HEK293 (cell line): ENCODE measurements at regions not wholly inside any gene's neighbourhood (a gene's known extent, or its start where the extent isn't known, plus 50 kb on each side); places are given as distances from the start of the nearest gene placed in this dataset.

ENCODE experiments used
- CTCF ChIP-seq: fragments of 450-650 bp; formaldehyde crosslinking; IDR thresholded peaks from 2 replicates; pipeline ENCODE4 v1.5.1; 2016; ENCODE audit warnings: missing biosample characterization, missing genetic modification characterization
- KLF10 ChIP-seq: fragments of 450-650 bp; IDR thresholded peaks from 2 replicates; pipeline ENCODE4 v1.5.1; 2018; ENCODE audit warnings: missing biosample characterization, mild to moderate bottlenecking, missing genetic modification characterization
- OSR2 ChIP-seq: fragments of 450-650 bp; formaldehyde crosslinking; IDR thresholded peaks from 2 replicates; pipeline ENCODE4 v1.5.1; 2016; ENCODE audit warnings: missing biosample characterization, missing genetic modification characterization
- ZNF132 ChIP-seq: fragments of 450-650 bp; formaldehyde crosslinking; IDR thresholded peaks from 2 replicates; pipeline ENCODE4 v1.5.1; 2017; ENCODE audit warnings: missing biosample characterization, missing genetic modification characterization, borderline replicate concordance
- ZNF184 ChIP-seq: fragments of 450-650 bp; IDR thresholded peaks from 2 replicates; pipeline ENCODE4 v1.5.1; 2018; ENCODE audit warnings: missing biosample characterization, mild to moderate bottlenecking, missing genetic modification characterization
- ZNF335 ChIP-seq: fragments of 450-650 bp; formaldehyde crosslinking; conservative IDR thresholded peaks from 2 replicates; pipeline ENCODE4 v1.5.1; 2016; ENCODE audit warnings: missing biosample characterization, missing genetic modification characterization
- ZNF416 ChIP-seq: fragments of 450-650 bp; formaldehyde crosslinking; IDR thresholded peaks from 2 replicates; pipeline ENCODE4 v1.5.1; 2016; ENCODE audit warnings: missing biosample characterization, missing genetic modification characterization
- ZNF513 ChIP-seq: fragments of 450-650 bp; IDR thresholded peaks from 2 replicates; pipeline ENCODE4 v1.5.1; 2018; ENCODE audit warnings: missing biosample characterization, missing genetic modification characterization
- ZNF558 ChIP-seq: fragments of 450-650 bp; formaldehyde crosslinking; IDR thresholded peaks from 2 replicates; pipeline ENCODE4 v1.5.1; 2016; ENCODE audit warnings: missing biosample characterization, missing genetic modification characterization

- no peak for TF ChIP-seq KLF10 (tag by site-specific recombination)
- no peak for TF ChIP-seq ZNF513 (tag by site-specific recombination)
- TF ChIP-seq ZNF416 (tag by site-specific recombination), result no peak
- TF ChIP-seq ZNF132 (tag by site-specific recombination), result no peak
- TF ChIP-seq CTCF (tag by site-specific recombination), result no peak
- TF ChIP-seq ZNF184, result no peak
- TF ChIP-seq OSR2 (tag by site-specific recombination), result no peak
- no peak for TF ChIP-seq ZNF558 (tag by site-specific recombination)
- no peak for TF ChIP-seq ZNF335 (tag by site-specific recombination)
These were observed 853.1 kb upstream of the SALL3 start for GRCh38 chr18:78126536-78126935.
